Mesenchymal stem cell (in vitro differentiated cells and primary cell): ENCODE measurements at regions not wholly inside any gene's neighbourhood (a gene's known extent, or its start where the extent isn't known, plus 50 kb on each side); places are given as distances from the start of the nearest gene placed in this dataset.

Source experiments
- DNase-seq: peaks from one replicate; pipeline ENCODE4 v3.0.0-alpha.2; 2013
- H2AFZ ChIP-seq: one replicate; pipeline ENCODE4 v1.6.1; 2013; ENCODE audit warnings: low read depth, mild to moderate bottlenecking, control low read depth, inconsistent platforms, low read length, moderate library complexity
- H2AK5ac ChIP-seq: 2 replicates; pipeline ENCODE4 v1.6.1; 2013; ENCODE audit warnings: low read length, moderate library complexity, mild to moderate bottlenecking, inconsistent platforms; ENCODE audit not compliant: severe bottlenecking
- H2BK120ac ChIP-seq: one replicate; pipeline ENCODE4 v1.6.1; 2013; ENCODE audit warnings: low read depth, mild to moderate bottlenecking, inconsistent platforms, low read length, moderate library complexity
- H2BK12ac ChIP-seq, 2 experiments: one replicate each; pipeline ENCODE4 v1.6.1; 2013; ENCODE audit warnings: inconsistent platforms in 2 of 2, low read length in 2 of 2, mild to moderate bottlenecking in 2 of 2, moderate library complexity in 2 of 2, control low read depth in 1 of 2
- H2BK15ac ChIP-seq: one replicate; pipeline ENCODE4 v1.6.1; 2013; ENCODE audit warnings: mild to moderate bottlenecking, low read depth, inconsistent platforms; ENCODE audit not compliant: poor library complexity, severe bottlenecking
- H2BK5ac ChIP-seq: 2 replicates; pipeline ENCODE4 v1.6.1; 2013; ENCODE audit warnings: low read depth, mild to moderate bottlenecking, low read length, control low read depth, inconsistent platforms; ENCODE audit not compliant: poor library complexity, severe bottlenecking
- H3K14ac ChIP-seq, 2 experiments: one replicate each; pipeline ENCODE4 v1.6.1; 2013; ENCODE audit warnings: inconsistent platforms in 2 of 2, low read length in 2 of 2, control low read depth in 1 of 2, mild to moderate bottlenecking in 1 of 2, moderate library complexity in 1 of 2
- H3K18ac ChIP-seq, 2 experiments: one replicate each; pipeline ENCODE4 v1.6.1; 2013; ENCODE audit warnings: inconsistent platforms in 2 of 2, low read length in 2 of 2, control low read depth in 1 of 2, low read depth in 1 of 2, mild to moderate bottlenecking in 1 of 2
- H3K23ac ChIP-seq, 2 experiments: one replicate each; pipeline ENCODE4 v1.6.1; 2013; ENCODE audit warnings: inconsistent platforms in 2 of 2, low read length in 2 of 2, mild to moderate bottlenecking in 2 of 2, moderate library complexity in 2 of 2, control low read depth in 1 of 2
- H3K27ac ChIP-seq: 2 replicates; pipeline ENCODE4 v1.5.1; 2013; ENCODE audit warnings: mild to moderate bottlenecking, moderate library complexity, low read length, control low read depth, inconsistent platforms; ENCODE audit not compliant: poor library complexity, severe bottlenecking
- H3K27me3 ChIP-seq, 2 experiments: 2 replicates each; pipeline versions ENCODE4 v1.6.1 to v1.7.0; 2013; ENCODE audit warnings: low read length in 2 of 2, mild to moderate bottlenecking in 2 of 2, moderate library complexity in 2 of 2, control low read depth in 1 of 2, inconsistent platforms in 1 of 2; ENCODE audit not compliant: control insufficient read depth in 1 of 2, insufficient read depth in 1 of 2
- H3K36me3 ChIP-seq, 2 experiments: 2 replicates each; pipeline versions ENCODE4 v1.6.1 to v1.7.0; 2013; ENCODE audit warnings: low read length in 2 of 2, control low read depth in 1 of 2, inconsistent platforms in 1 of 2, low read depth in 1 of 2, mild to moderate bottlenecking in 1 of 2; ENCODE audit not compliant: insufficient read depth in 2 of 2, control insufficient read depth in 1 of 2
- H3K4ac ChIP-seq, 2 experiments: one replicate each; pipeline ENCODE4 v1.6.1; 2013; ENCODE audit warnings: inconsistent platforms in 2 of 2, low read length in 2 of 2, mild to moderate bottlenecking in 2 of 2, moderate library complexity in 2 of 2, control low read depth in 1 of 2, low read depth in 1 of 2
- H3K4me1 ChIP-seq: 2 replicates; pipeline ENCODE4 v1.6.1; 2013; ENCODE audit warnings: low read depth, low read length, control low read depth; ENCODE audit not compliant: control insufficient read depth, insufficient read depth
- H3K4me2 ChIP-seq: 2 replicates; pipeline ENCODE4 v1.6.1; 2013; ENCODE audit warnings: low read length, mild to moderate bottlenecking, inconsistent platforms; ENCODE audit not compliant: poor library complexity, severe bottlenecking
- H3K4me3 ChIP-seq, 2 experiments: 2 replicates each; pipeline versions ENCODE4 v1.5.1 to v1.7.0; 2013; ENCODE audit warnings: low read length in 2 of 2, mild to moderate bottlenecking in 2 of 2, control low read depth in 1 of 2, low read depth in 1 of 2; ENCODE audit not compliant: insufficient read depth in 1 of 2
- H3K79me1 ChIP-seq: replicated peaks from 2 replicates; pipeline ENCODE4 v1.6.1; 2013; ENCODE audit warnings: mild to moderate bottlenecking, control low read depth, low read length, inconsistent platforms; ENCODE audit not compliant: poor library complexity, severe bottlenecking
- H3K9ac ChIP-seq: 2 replicates; pipeline ENCODE4 v1.7.0; 2013; ENCODE audit warnings: mild to moderate bottlenecking, low read length, moderate library complexity
- H3K9me3 ChIP-seq: 2 replicates; pipeline ENCODE4 v1.7.0; 2013; ENCODE audit warnings: mild to moderate bottlenecking, low read length; ENCODE audit not compliant: control insufficient read depth
- H4K8ac ChIP-seq: one replicate; pipeline ENCODE4 v1.6.1; 2013; ENCODE audit warnings: inconsistent platforms, mild to moderate bottlenecking, low read length, moderate library complexity
- H4K91ac ChIP-seq: one replicate; pipeline ENCODE4 v1.6.1; 2013; ENCODE audit warnings: mild to moderate bottlenecking, low read length, inconsistent platforms
- WGBS: methylation state at CpG from one replicate; pipeline ENCODE4 v1.1.7; 2013; ENCODE audit warnings: mixed read lengths; 5-methylcytosine and 5-hydroxymethylcytosine counted together

DNA sequence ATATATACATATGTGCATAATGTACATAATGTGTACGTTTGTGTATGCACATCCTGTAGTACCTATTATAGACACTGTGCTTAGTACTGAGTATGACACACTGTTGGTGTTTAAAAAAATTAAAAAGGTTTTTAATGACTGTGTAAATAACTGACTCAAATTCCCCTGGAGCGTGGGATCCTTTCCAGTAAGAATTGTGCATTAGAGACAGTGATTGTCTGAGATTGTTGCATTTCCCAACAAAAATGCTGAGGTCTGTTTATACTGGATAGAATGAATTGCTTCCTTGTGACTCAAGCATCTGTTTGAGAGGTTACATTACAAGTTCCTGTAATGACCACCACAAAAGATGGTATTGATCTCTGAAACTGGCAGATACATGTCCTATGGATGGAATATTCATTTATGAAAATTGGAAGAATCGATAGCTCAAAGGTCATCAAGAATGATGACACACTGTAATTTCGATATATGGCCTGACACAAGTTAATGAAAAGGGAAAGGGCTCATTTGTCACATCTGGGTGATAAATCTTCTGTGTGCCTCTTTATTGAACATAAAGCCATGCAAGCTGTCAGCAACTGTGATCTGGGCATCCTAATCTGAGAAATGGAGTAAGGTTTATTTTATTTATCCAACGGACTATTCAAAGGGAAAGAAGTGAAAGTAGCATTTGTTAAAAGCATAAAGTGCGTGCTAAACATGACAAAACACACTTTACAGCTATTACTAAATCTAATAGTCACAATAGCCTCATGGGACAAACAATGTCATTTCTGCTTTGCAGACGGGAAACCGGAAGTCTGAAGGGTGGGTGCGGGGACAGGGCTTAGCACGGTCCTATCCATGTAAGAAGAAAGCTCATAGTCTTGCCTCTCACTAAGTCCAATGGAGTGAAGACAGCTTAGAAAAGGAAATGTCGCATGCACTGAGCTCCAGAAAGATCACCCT lies 228.8 kb downstream of the CDH11 start:
- Histone ChIP-seq H4K8ac (peak overlapping the region; percentile 81), H3K18ac (peak overlapping the region; percentile 26 to 52), H3K4me3 (no peak overlapping the region), H2BK5ac (no peak overlapping the region), H2BK15ac (no peak overlapping the region), H3K36me3 (no peaks in the 10 kb centered on the region), H3K9me3 (no peaks in the 10 kb centered on the region), H3K27me3 (no peaks in the 10 kb centered on the region), H3K4ac (peak overlapping the region; percentile 24 to 52), H3K79me1 (no peaks in the 10 kb centered on the region), H4K91ac (peak overlapping the region; percentile 77), H3K4me1 (peaks cover 2% of the 10 kb centered on the region), H2AFZ (no peak overlapping the region), H2BK120ac (peak overlapping the region; percentile 86), H3K4me2 (no peak overlapping the region), H3K14ac (no peak overlapping the region), H2AK5ac (peak overlapping the region; percentile 61), H3K27ac (peak overlapping the region; percentile 34), H2BK12ac (peak overlapping the region; percentile 20 to 33), H3K9ac (peak overlapping the region; percentile 12), H3K23ac (no peak overlapping the region)
- peak; percentile 98 for DNase-seq
- WGBS: 47% methylated on average over 9 of the region's 11 CpGs

- Histone ChIP-seq H3K4ac (no peak overlapping the region), H3K18ac (no peak overlapping the region), H3K9me3 (no peaks in the 10 kb centered on the region), H3K36me3 (no peaks in the 10 kb centered on the region), H2BK5ac (no peak overlapping the region), H3K9ac (no peak overlapping the region), H3K27ac (no peak overlapping the region), H2BK120ac (no peak overlapping the region), H3K27me3 (no peaks in the 10 kb centered on the region), H3K4me2 (no peak overlapping the region), H2BK12ac (no peak overlapping the region), H4K8ac (no peak overlapping the region), H3K14ac (no peak overlapping the region), H2AK5ac (no peak overlapping the region), H3K23ac (no peak overlapping the region), H3K4me1 (peaks cover 2% of the 10 kb centered on the region), H2BK15ac (no peak overlapping the region), H3K79me1 (no peaks in the 10 kb centered on the region), H4K91ac (no peak overlapping the region), H2AFZ (no peak overlapping the region), H3K4me3 (no peak overlapping the region)
- 100% methylated on average over 2 of the region's 2 CpGs for WGBS
- DNase-seq: no peak
Measured at GRCh38 chr16:64889446-64889845, 232.4 kb downstream of the CDH11 start.

GRCh38 chr16:64887651-64888050 lies 234.2 kb downstream of the CDH11 start:
- H2BK5ac ChIP-seq: no peak overlapping the region
- no peak overlapping the region for H3K23ac ChIP-seq
- H3K4me1 ChIP-seq: no peaks in the 10 kb centered on the region

GRCh38 chr16:64882078-64882784 lies 239.6 kb downstream of the CDH11 start:
- Histone ChIP-seq H3K14ac (no peak overlapping the region), H3K18ac (peak overlapping the region; percentile 39 to 49), H3K27me3 (no peaks in the 10 kb centered on the region), H3K27ac (no peak overlapping the region), H4K8ac (no peak overlapping the region), H2BK5ac (no peak overlapping the region), H2AK5ac (no peak overlapping the region), H2BK12ac (peak overlapping the region in 1 of 2 experiments; percentile 87), H2AFZ (no peak overlapping the region), H3K4me2 (no peak overlapping the region), H3K4ac (no peak overlapping the region), H3K9me3 (peaks cover 6% of the 10 kb centered on the region), H2BK120ac (peak overlapping the region; percentile 58), H3K23ac (no peak overlapping the region), H3K36me3 (no peaks in the 10 kb centered on the region), H3K4me1 (peaks cover 2% of the 10 kb centered on the region), H3K79me1 (no peaks in the 10 kb centered on the region), H3K4me3 (no peak overlapping the region), H3K9ac (no peak overlapping the region), H4K91ac (no peak overlapping the region), H2BK15ac (no peak overlapping the region)
- 86% methylated on average over 3 of the region's 6 CpGs for WGBS
- DNase-seq: no peak

More at GRCh38 chr16:64887651-64888050, 234.2 kb downstream of the CDH11 start:
- Histone ChIP-seq H3K4me3 (no peak overlapping the region), H3K27ac (no peak overlapping the region), H3K4me2 (no peak overlapping the region), H3K9me3 (peaks cover 6% of the 10 kb centered on the region), H2BK12ac (no peak overlapping the region), H3K4ac (no peak overlapping the region), H2BK15ac (no peak overlapping the region), H3K79me1 (no peaks in the 10 kb centered on the region), H3K27me3 (no peaks in the 10 kb centered on the region), H2AFZ (no peak overlapping the region), H3K14ac (no peak overlapping the region), H2AK5ac (no peak overlapping the region), H2BK120ac (no peak overlapping the region), H4K91ac (no peak overlapping the region), H3K18ac (no peak overlapping the region), H3K36me3 (no peaks in the 10 kb centered on the region), H4K8ac (no peak overlapping the region), H3K9ac (no peak overlapping the region)
- no peak for DNase-seq
